ACC112 (cell line): ENCODE measurements at regions not wholly inside any gene's neighbourhood (a gene's known extent, or its start where the extent isn't known, plus 50 kb on each side); places are given as distances from the start of the nearest gene placed in this dataset.

Experiments used
- H2AFZ ChIP-seq: fragments of 200-600 bp; sonication (generic); one replicate; pipeline ENCODE4 v1.6.0; 2017; ENCODE audit warnings: antibody characterized with exemption, low read length; ENCODE audit not compliant: unreplicated experiment
- H3K27ac ChIP-seq: fragments of 200-600 bp; sonication (generic); 2 replicates; pipeline ENCODE4 v1.5.1; 2014; ENCODE audit warnings: low read depth, mild to moderate bottlenecking, antibody characterized with exemption, low read length, moderate library complexity
- H3K27me3 ChIP-seq: fragments of 200-600 bp; sonication (generic); 2 replicates; pipeline ENCODE4 v1.6.1; 2014; ENCODE audit warnings: mild to moderate bottlenecking, antibody characterized with exemption, low read length, moderate library complexity, mixed read lengths; ENCODE audit not compliant: insufficient read depth
- H3K36me3 ChIP-seq: fragments of 200-600 bp; sonication (generic); 2 replicates; pipeline ENCODE4 v1.6.1; 2016; ENCODE audit warnings: mild to moderate bottlenecking, antibody characterized with exemption, low read length, moderate library complexity, mixed read lengths; ENCODE audit not compliant: insufficient read depth
- H3K4me1 ChIP-seq: fragments of 200-600 bp; sonication (generic); one replicate; pipeline ENCODE4 v1.6.1; 2016; ENCODE audit warnings: low read length, mixed read lengths; ENCODE audit not compliant: insufficient read depth, unreplicated experiment, control insufficient read depth
- H3K4me3 ChIP-seq: fragments of 200-600 bp; sonication (generic); 2 replicates; pipeline ENCODE4 v1.5.1; 2014; ENCODE audit warnings: mild to moderate bottlenecking, low read depth, low read length
- H3K79me2 ChIP-seq: fragments of 200-600 bp; sonication (generic); one replicate; pipeline ENCODE4 v1.6.0; 2016; ENCODE audit warnings: low read length; ENCODE audit not compliant: control insufficient read depth, unreplicated experiment, insufficient read depth

GRCh38 chr9:107744873-107745272 lies 255.3 kb upstream of the KLF4 start:
- H3K27ac ChIP-seq: no peak overlapping the region
- H3K4me3 ChIP-seq: no peak overlapping the region
- H3K36me3 ChIP-seq: no peaks in the 10 kb centered on the region

GRCh38 chr9:107742531-107743309 lies 253.2 kb upstream of the KLF4 start:
- no peaks in the 10 kb centered on the region for H3K36me3 ChIP-seq
- no peak overlapping the region for H3K27ac ChIP-seq
- H3K4me3 ChIP-seq: no peak overlapping the region
- H3K27me3 ChIP-seq: no peaks in the 10 kb centered on the region
- H3K79me2 ChIP-seq: no peaks in the 10 kb centered on the region
- H3K4me1 ChIP-seq: peaks cover 33% of the 10 kb centered on the region
- H2AFZ ChIP-seq: no peak overlapping the region

More at GRCh38 chr9:107744873-107745272, 255.3 kb upstream of the KLF4 start:
- no peak overlapping the region for H2AFZ ChIP-seq
- no peaks in the 10 kb centered on the region for H3K79me2 ChIP-seq
- H3K4me1 ChIP-seq: peaks cover 22% of the 10 kb centered on the region
- H3K27me3 ChIP-seq: no peaks in the 10 kb centered on the region

GRCh38 chr9:107740088-107740980 lies 250.8 kb upstream of the KLF4 start:
- H3K36me3 ChIP-seq: no peaks in the 10 kb centered on the region
- H3K27me3 ChIP-seq: no peaks in the 10 kb centered on the region
- no peaks in the 10 kb centered on the region for H3K79me2 ChIP-seq
- peak overlapping the region; percentile 99; the same call in 1 of the 2 replicates for H3K27ac ChIP-seq
- H2AFZ ChIP-seq: no peak overlapping the region
- H3K4me1 ChIP-seq: peaks cover 53% of the 10 kb centered on the region
- no peak overlapping the region for H3K4me3 ChIP-seq

GRCh38 chr9:107739601-107740082 lies 250.1 kb upstream of the KLF4 start:
- Histone ChIP-seq H3K36me3 (no peaks in the 10 kb centered on the region), H3K27ac (peak overlapping the region; percentile 99), H3K79me2 (no peaks in the 10 kb centered on the region), H3K4me3 (no peak overlapping the region), H2AFZ (peak overlapping the region; percentile 78), H3K4me1 (peaks cover 59% of the 10 kb centered on the region), H3K27me3 (no peaks in the 10 kb centered on the region)

GRCh38 chr9:107738789-107739188 lies 249.2 kb upstream of the KLF4 start:
- Histone ChIP-seq H2AFZ (no peak overlapping the region), H3K4me3 (peak overlapping the region; percentile 44; the same call in 1 of the 2 replicates), H3K27me3 (no peaks in the 10 kb centered on the region), H3K36me3 (no peaks in the 10 kb centered on the region), H3K27ac (peak overlapping the region; percentile 99), H3K4me1 (peaks cover 66% of the 10 kb centered on the region), H3K79me2 (no peaks in the 10 kb centered on the region)

- peaks cover 73% of the 10 kb centered on the region for H3K4me1 ChIP-seq
- no peaks in the 10 kb centered on the region for H3K79me2 ChIP-seq
- peak overlapping the region; percentile 48 for H3K4me3 ChIP-seq
- H3K27me3 ChIP-seq: no peaks in the 10 kb centered on the region
- peak overlapping the region; percentile 99 for H3K27ac ChIP-seq
- no peaks in the 10 kb centered on the region for H3K36me3 ChIP-seq
- peak overlapping the region; percentile 19 for H2AFZ ChIP-seq
These were observed 248.6 kb upstream of the KLF4 start for GRCh38 chr9:107737987-107738743.

GRCh38 chr9:107737610-107737986 lies 248.0 kb upstream of the KLF4 start:
- H3K36me3 ChIP-seq: no peaks in the 10 kb centered on the region
- H3K27me3 ChIP-seq: no peaks in the 10 kb centered on the region
- H2AFZ ChIP-seq: peak overlapping the region; percentile 19
- H3K79me2 ChIP-seq: no peaks in the 10 kb centered on the region
- H3K4me3 ChIP-seq: peak overlapping the region; percentile 48; the same call in 1 of the 2 replicates
- H3K4me1 ChIP-seq: peaks cover 78% of the 10 kb centered on the region
- H3K27ac ChIP-seq: peak overlapping the region; percentile 99

GRCh38 chr9:107735821-107736220 lies 246.3 kb upstream of the KLF4 start:
- Histone ChIP-seq H3K27me3 (no peaks in the 10 kb centered on the region), H3K36me3 (no peaks in the 10 kb centered on the region), H3K79me2 (no peaks in the 10 kb centered on the region), H3K27ac (peak overlapping the region; percentile 99; the same call in 1 of the 2 replicates), H3K4me3 (no peak overlapping the region), H3K4me1 (peaks cover 82% of the 10 kb centered on the region), H2AFZ (no peak overlapping the region)

- Histone ChIP-seq H3K4me1 (peaks cover 70% of the 10 kb centered on the region), H3K79me2 (no peaks in the 10 kb centered on the region), H3K27ac (peak overlapping the region; percentile 99), H3K36me3 (no peaks in the 10 kb centered on the region), H3K27me3 (no peaks in the 10 kb centered on the region), H2AFZ (peak overlapping the region; percentile 74), H3K4me3 (peak overlapping the region; percentile 52; the same call in 1 of the 2 replicates)
These were observed 244.9 kb upstream of the KLF4 start for GRCh38 chr9:107734256-107735013.
